ENCODE measurements at regions not wholly inside any gene's neighbourhood (a gene's known extent, or its start where the extent isn't known, plus 50 kb on each side); places are given as distances from the start of the nearest gene placed in this dataset.

- no peak overlapping the region for H3K4me3 ChIP-seq (ENCODE audit: low read depth, low read length)
- no peaks in the 10 kb centered on the region for H3K36me3 ChIP-seq (ENCODE audit: control insufficient read depth in 2 of 2, insufficient read depth in 1 of 2, low read length in 2 of 2)
- H3K9me3 ChIP-seq (ENCODE audit: control insufficient read depth, insufficient read depth, low read depth, low read length) = no peaks in the 10 kb centered on the region
- ChIA-PET POLR2A (no interaction called here), CTCF (interaction anchor here (0.9 kb wide), 1 partner anchor 805 kb away, joined by 3 read pairs; the partner anchor contains the start of gene CUL5)
- no peak for TF ChIP-seq ZNF239 (tag by site-specific recombination; IDR thresholded peaks at IDR 0.05)
- TF ChIP-seq ZNF302 (tag by site-specific recombination; IDR thresholded peaks at IDR 0.05; ENCODE audit: low read depth) = no peak
- no peak for TF ChIP-seq ZNF274 (IDR thresholded peaks at IDR 0.05; ENCODE audit: low read length)
- no peak for TF ChIP-seq ZNF274 (tag by site-specific recombination; IDR thresholded peaks at IDR 0.05; ENCODE audit: borderline replicate concordance)
- TF ChIP-seq ZNF580 (tag by site-specific recombination; IDR thresholded peaks at IDR 0.05) = no peak
- no peak overlapping the region for H3K27ac ChIP-seq (ENCODE audit: extremely low read depth, low read depth, low read length)
- H3K4me1 ChIP-seq (ENCODE audit: control insufficient read depth, insufficient read depth, low read length) = no peaks in the 10 kb centered on the region
These were observed 185.4 kb upstream of the GUCY1A2 start for GRCh38 chr11:107203656-107204055.

GRCh38 chr11:107202241-107202640, 184.0 kb upstream of the GUCY1A2 start:
- Histone ChIP-seq H3K4me3 (ENCODE audit: low read depth, low read length) (no peak overlapping the region), H3K36me3 (ENCODE audit: control insufficient read depth in 2 of 2, insufficient read depth in 1 of 2, low read length in 2 of 2) (no peaks in the 10 kb centered on the region), H3K4me1 (ENCODE audit: control insufficient read depth, insufficient read depth, low read length) (no peaks in the 10 kb centered on the region), H3K27ac (ENCODE audit: extremely low read depth, low read depth, low read length) (no peak overlapping the region), H3K9me3 (ENCODE audit: control insufficient read depth, insufficient read depth, low read depth, low read length) (no peaks in the 10 kb centered on the region)
- CTCF ChIA-PET = no interaction called here
- POLR2A ChIA-PET = no interaction called here
- TF ChIP-seq ZNF514 (tag by site-specific recombination; IDR thresholded peaks at IDR 0.05) (no peak), ZNF26 (tag by site-specific recombination; IDR thresholded peaks at IDR 0.05) (no peak), BCL11A (tag by site-specific recombination; IDR thresholded peaks at IDR 0.05; ENCODE audit: low read depth) (no peak), ZSCAN16 (tag by site-specific recombination; IDR thresholded peaks at IDR 0.05) (no peak), KLF17 (tag by site-specific recombination; IDR thresholded peaks at IDR 0.05) (no peak), ZNF791 (tag by site-specific recombination; IDR thresholded peaks at IDR 0.05) (no peak), ZBTB8A (tag by site-specific recombination; IDR thresholded peaks at IDR 0.05) (no peak), ZNF555 (tag by site-specific recombination; conservative IDR thresholded peaks at IDR 0.05) (no peak), ZNF843 (tag by site-specific recombination; IDR thresholded peaks at IDR 0.05) (no peak), ZBTB17 (tag by site-specific recombination; IDR thresholded peaks at IDR 0.05) (no peak), ZNF654 (tag by site-specific recombination; IDR thresholded peaks at IDR 0.05; ENCODE audit: low read depth) (no peak), ZNF544 (tag by site-specific recombination; IDR thresholded peaks at IDR 0.05) (no peak), ZNF155 (tag by site-specific recombination; IDR thresholded peaks at IDR 0.05) (no peak), ZNF433 (tag by site-specific recombination; IDR thresholded peaks at IDR 0.05; ENCODE audit: low read depth) (no peak)

GRCh38 chr11:107198490-107199007, 180.3 kb upstream of the GUCY1A2 start:
- no peak overlapping the region for H3K27ac ChIP-seq (ENCODE audit: extremely low read depth, low read depth, low read length)
- POLR2A ChIA-PET = no interaction called here
- no peak for TF ChIP-seq ZNF654 (tag by site-specific recombination; IDR thresholded peaks at IDR 0.05; ENCODE audit: low read depth)
- no peak for TF ChIP-seq SP2 (tag by site-specific recombination; IDR thresholded peaks at IDR 0.05)
- TF ChIP-seq ZEB2 (tag by site-specific recombination; IDR thresholded peaks at IDR 0.05) = no peak
- no peak for TF ChIP-seq ZBTB1 (tag by site-specific recombination; IDR thresholded peaks at IDR 0.05)
- no peak for TF ChIP-seq ZBTB48 (tag by site-specific recombination; IDR thresholded peaks at IDR 0.05)
- TF ChIP-seq ZNF692 (tag by site-specific recombination; IDR thresholded peaks at IDR 0.05) = no peak
- no peak for TF ChIP-seq KLF9 (tag by site-specific recombination; IDR thresholded peaks at IDR 0.05; ENCODE audit: low read depth)
- no peak for TF ChIP-seq PRDM1 (tag by site-specific recombination; IDR thresholded peaks at IDR 0.05)
- no peak for TF ChIP-seq IKZF3 (tag by site-specific recombination; IDR thresholded peaks at IDR 0.05)
- no peak for TF ChIP-seq BCL6B (tag by site-specific recombination; IDR thresholded peaks at IDR 0.05)
- no peak for TF ChIP-seq ZNF561 (tag by site-specific recombination; IDR thresholded peaks at IDR 0.05; ENCODE audit: borderline replicate concordance)
- TF ChIP-seq ZNF211 (tag by site-specific recombination; IDR thresholded peaks at IDR 0.05; ENCODE audit: low read depth) = no peak

More at GRCh38 chr11:107198490-107199007, 180.3 kb upstream of the GUCY1A2 start:
- Histone ChIP-seq H3K4me1 (ENCODE audit: control insufficient read depth, insufficient read depth, low read length) (no peaks in the 10 kb centered on the region), H3K4me3 (ENCODE audit: low read depth, low read length) (no peak overlapping the region), H3K9me3 (ENCODE audit: control insufficient read depth, insufficient read depth, low read depth, low read length) (no peaks in the 10 kb centered on the region), H3K36me3 (ENCODE audit: control insufficient read depth in 2 of 2, insufficient read depth in 1 of 2, low read length in 2 of 2) (no peaks in the 10 kb centered on the region)
- CTCF ChIA-PET = no interaction called here

Measured in HEK293 (cell line).